Fibroblast of mammary gland (primary cell): ENCODE measurements at regions not wholly inside any gene's neighbourhood (a gene's known extent, or its start where the extent isn't known, plus 50 kb on each side); places are given as distances from the start of the nearest gene placed in this dataset.

Source experiments
- DNase-seq: peaks from one replicate; pipeline ENCODE4 v3.0.0-alpha.2; 2010; ENCODE audit warnings: low read depth
- H3K4me3 ChIP-seq: 2 replicates; pipeline ENCODE4 v1.5.1; 2011; ENCODE audit warnings: low read depth, mild to moderate bottlenecking, low read length, moderate library complexity; ENCODE audit not compliant: control insufficient read depth
- TF ChIP-seq, protein P1 (sequence below): conservative IDR thresholded peaks from 2 replicates; pipeline ENCODE4 v1.5.1; 2011; ENCODE audit warnings: low read depth, low read length, inconsistent platforms; ENCODE audit not compliant: control insufficient read depth, insufficient read depth

GRCh38 chr10:77710759-77711682, 73.4 kb upstream of the KCNMA1 start:
- H3K4me3 ChIP-seq, result peak overlapping the region; percentile 39
- TF ChIP-seq, protein P1, sequence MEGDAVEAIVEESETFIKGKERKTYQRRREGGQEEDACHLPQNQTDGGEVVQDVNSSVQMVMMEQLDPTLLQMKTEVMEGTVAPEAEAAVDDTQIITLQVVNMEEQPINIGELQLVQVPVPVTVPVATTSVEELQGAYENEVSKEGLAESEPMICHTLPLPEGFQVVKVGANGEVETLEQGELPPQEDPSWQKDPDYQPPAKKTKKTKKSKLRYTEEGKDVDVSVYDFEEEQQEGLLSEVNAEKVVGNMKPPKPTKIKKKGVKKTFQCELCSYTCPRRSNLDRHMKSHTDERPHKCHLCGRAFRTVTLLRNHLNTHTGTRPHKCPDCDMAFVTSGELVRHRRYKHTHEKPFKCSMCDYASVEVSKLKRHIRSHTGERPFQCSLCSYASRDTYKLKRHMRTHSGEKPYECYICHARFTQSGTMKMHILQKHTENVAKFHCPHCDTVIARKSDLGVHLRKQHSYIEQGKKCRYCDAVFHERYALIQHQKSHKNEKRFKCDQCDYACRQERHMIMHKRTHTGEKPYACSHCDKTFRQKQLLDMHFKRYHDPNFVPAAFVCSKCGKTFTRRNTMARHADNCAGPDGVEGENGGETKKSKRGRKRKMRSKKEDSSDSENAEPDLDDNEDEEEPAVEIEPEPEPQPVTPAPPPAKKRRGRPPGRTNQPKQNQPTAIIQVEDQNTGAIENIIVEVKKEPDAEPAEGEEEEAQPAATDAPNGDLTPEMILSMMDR, result peak; percentile 78
- DNase-seq, result peak; percentile 51

- TF ChIP-seq, protein P1, result no peak
- DNase-seq, result no peak
- no peak overlapping the region for H3K4me3 ChIP-seq
These were observed 72.5 kb upstream of the KCNMA1 start for GRCh38 chr10:77710081-77710551.

DNA sequence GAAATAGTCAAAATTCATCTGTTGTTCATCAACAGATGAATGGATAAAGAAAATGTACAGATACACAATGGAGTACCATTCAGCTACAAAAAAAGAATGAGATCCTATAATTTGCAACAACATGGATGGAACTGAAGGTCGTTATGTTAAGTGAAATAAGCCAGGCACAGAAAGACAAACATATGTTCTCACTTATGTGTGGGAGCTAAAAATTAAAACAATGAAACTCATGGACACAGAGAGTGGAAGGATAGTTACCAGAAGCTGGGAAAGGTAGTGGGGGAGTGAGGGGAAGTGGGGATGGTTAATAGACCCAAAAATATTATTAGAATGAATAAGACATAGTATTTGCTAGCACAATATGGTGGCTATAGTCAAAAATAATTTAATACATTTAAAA, 70.0 kb upstream of the KCNMA1 start:
- TF ChIP-seq, protein P1, result no peak
- no peak for DNase-seq
- H3K4me3 ChIP-seq, result no peak overlapping the region

DNA sequence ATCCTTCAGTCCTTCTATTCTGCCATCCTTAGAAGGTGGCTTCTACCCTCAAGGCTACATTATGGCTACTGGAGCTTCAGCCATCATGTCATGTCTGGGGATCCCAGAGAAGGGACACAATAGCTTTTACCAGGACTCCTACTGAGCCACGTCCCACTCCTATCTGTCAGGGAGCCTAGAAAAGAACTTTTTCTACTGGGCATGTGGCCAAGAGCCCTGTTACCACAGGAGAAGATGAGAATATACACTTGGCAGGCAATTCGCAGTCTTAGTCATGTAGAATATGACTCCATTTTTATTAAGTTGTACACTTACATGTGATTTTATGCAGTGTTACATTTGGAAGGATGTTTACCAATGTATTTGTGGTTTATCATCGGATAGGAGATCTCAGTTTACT, 64.6 kb upstream of the KCNMA1 start:
- peak; percentile 96 for DNase-seq
- TF ChIP-seq, protein P1, result no peak
- H3K4me3 ChIP-seq, result no peak overlapping the region

- peak; percentile 11 for DNase-seq
- TF ChIP-seq, protein P1, result no peak
- no peak overlapping the region for H3K4me3 ChIP-seq
These were observed 62.5 kb upstream of the KCNMA1 start for GRCh38 chr10:77700086-77700485.

GRCh38 chr10:77699080-77699645, 61.6 kb upstream of the KCNMA1 start:
- TF ChIP-seq, protein P1, result no peak
- H3K4me3 ChIP-seq, result no peak overlapping the region
- DNase-seq, result no peak
